ENCODE measurements at regions not wholly inside any gene's neighbourhood (a gene's known extent, or its start where the extent isn't known, plus 50 kb on each side); places are given as distances from the start of the nearest gene placed in this dataset.

- Histone ChIP-seq H3K4me1 (ENCODE audit: control insufficient read depth, extremely low read depth, insufficient read depth, low read length) (no peaks in the 10 kb centered on the region), H4K20me1 (replicated peaks; ENCODE audit: control insufficient read depth, extremely low read depth, insufficient read depth, low read length) (no peaks in the 10 kb centered on the region), H3K4me3 (replicated peaks in 1 of 3; ENCODE audit: insufficient read depth in 1 of 3, low read depth in 1 of 3, low read length in 3 of 3) (no peak overlapping the region), H3K79me2 (ENCODE audit: control insufficient read depth, insufficient read depth, low read length) (no peaks in the 10 kb centered on the region), H3K27ac (ENCODE audit: insufficient read depth, low read depth, low read length) (no peak overlapping the region), H3K27me3 (ENCODE audit: control insufficient read depth in 2 of 2, insufficient read depth in 2 of 2, low read length in 2 of 2) (no peaks in the 10 kb centered on the region), H3K36me3 (ENCODE audit: control insufficient read depth in 2 of 2, extremely low read depth in 1 of 2, insufficient read depth in 2 of 2, low read length in 2 of 2) (no peaks in the 10 kb centered on the region), H3K9ac (replicated peaks; ENCODE audit: extremely low read depth, insufficient read depth, low read length) (no peak overlapping the region), H3K9me1 (replicated peaks; ENCODE audit: control insufficient read depth, extremely low read depth, insufficient read depth, low read length) (no peaks in the 10 kb centered on the region), H3K9me3 (replicated peaks; ENCODE audit: control insufficient read depth, insufficient read depth, low read length) (peaks cover 3% of the 10 kb centered on the region), H3K4me2 (ENCODE audit: insufficient read depth, low read length) (no peak overlapping the region), H2AFZ (ENCODE audit: low read depth, low read length) (no peak overlapping the region)
- BruUV-seq (replicated peaks): no TSS peak
- no peak for DNase-seq (ENCODE audit: low read depth, low spot score)
- dilution Hi-C loops (cut with MboI; ENCODE audit: extremely low pct_ligation_motif_present, low sequenced_read_pairs) (no loop called here), intact Hi-C loops (cut with micrococcal nuclease) (no loop called here)
- POLR2A ChIA-PET: no interaction called here
- CTCF ChIA-PET: no interaction called here
- no peak for TF ChIP-seq JUN (IDR thresholded peaks at IDR 0.05; ENCODE audit: borderline replicate concordance, insufficient read depth, insufficient read length, low read depth)
- TF ChIP-seq POLR2A (IDR thresholded peaks at IDR 0.05; ENCODE audit: low read depth, low read length): no peak
- TF ChIP-seq POLR2AphosphoS5 (IDR thresholded peaks at IDR 0.05; ENCODE audit: insufficient read depth, low read depth, low read length): no peak
- TF ChIP-seq MYC (IDR thresholded peaks at IDR 0.05; ENCODE audit: low read depth, low read length): no peak
- TF ChIP-seq MAX (IDR thresholded peaks at IDR 0.05; ENCODE audit: insufficient read depth, insufficient read length): no peak
- no peak for TF ChIP-seq CTCF (IDR thresholded peaks at IDR 0.05; ENCODE audit: extremely low read depth in 1 of 2, insufficient read depth in 1 of 2, low read depth in 1 of 2, low read length in 2 of 2)
- no peak for TF ChIP-seq GATA2 (IDR thresholded peaks at IDR 0.05; ENCODE audit: insufficient read depth, insufficient read length, low read depth, low read length)
- no peak for TF ChIP-seq FOS (IDR thresholded peaks at IDR 0.05; ENCODE audit: borderline replicate concordance, insufficient read depth, low read length)
- no peak for TF ChIP-seq EZH2 (IDR thresholded peaks at IDR 0.05; ENCODE audit: borderline replicate concordance, low read depth, low read length, severe bottlenecking)
- FAIRE-seq: no peak
Observed at GRCh38 chr14:42555365-42555764, 948.7 kb downstream of the LRFN5 start.

Data from endothelial cell of umbilical vein (primary cell).